ENCODE measurements at regions not wholly inside any gene's neighbourhood (a gene's known extent, or its start where the extent isn't known, plus 50 kb on each side); places are given as distances from the start of the nearest gene placed in this dataset.

- no peak for TF ChIP-seq CTCF (IDR thresholded peaks at IDR 0.05 in 4 of 5, conservative IDR thresholded peaks at IDR 0.05 in 1 of 5)
- no peak for TF ChIP-seq POLR2A (IDR thresholded peaks at IDR 0.05)
Measured at GRCh38 chr3:176554791-176555654, 642.3 kb downstream of the TBL1XR1 start.

Data from gastrocnemius medialis (tissue), 4 donors.